Smooth muscle cell (in vitro differentiated cells): ENCODE measurements at regions not wholly inside any gene's neighbourhood (a gene's known extent, or its start where the extent isn't known, plus 50 kb on each side); places are given as distances from the start of the nearest gene placed in this dataset. TPM values are rescaled to one million over a fixed set of nuclear protein-coding genes. Genes with fewer than 3 reads are reported as not detected.

ENCODE experiments used
- DNase-seq: peaks from one replicate; lab custom pipeline; 2025; ENCODE audit not compliant: unreplicated experiment; lab: John Stamatoyannopoulos, UW
- H2AFZ ChIP-seq: fragments of 200-600 bp; sonication (generic); 2 replicates; pipeline ENCODE4 v1.6.0; 2016; ENCODE audit warnings: antibody characterized with exemption, low read depth, mild to moderate bottlenecking
- H3F3A ChIP-seq: fragments of 200-600 bp; sonication (generic); 2 replicates; pipeline ENCODE4 v1.6.0; 2017; ENCODE audit warnings: antibody characterized with exemption, low read depth
- H3K27ac ChIP-seq: fragments of 200-600 bp; sonication (generic); 2 replicates; pipeline ENCODE4 v1.5.1; 2016; ENCODE audit warnings: low read depth, mild to moderate bottlenecking
- H3K27me3 ChIP-seq: fragments of 200-600 bp; sonication (generic); 2 replicates; pipeline ENCODE4 v1.6.1; 2016; ENCODE audit warnings: low read depth, mild to moderate bottlenecking
- H3K36me3 ChIP-seq: fragments of 200-600 bp; sonication (generic); 2 replicates; pipeline ENCODE4 v1.5.1; 2016; ENCODE audit warnings: low read depth
- H3K4me1 ChIP-seq: fragments of 200-600 bp; sonication (generic); 2 replicates; pipeline ENCODE4 v1.5.1; 2016; ENCODE audit warnings: low read depth
- H3K4me2 ChIP-seq: fragments of 200-600 bp; sonication (generic); 2 replicates; pipeline ENCODE4 v1.6.0; 2016; ENCODE audit warnings: mild to moderate bottlenecking
- H3K4me3 ChIP-seq: fragments of 200-600 bp; sonication (generic); 2 replicates; pipeline ENCODE4 v1.5.1; 2016; ENCODE audit warnings: mild to moderate bottlenecking
- H3K79me2 ChIP-seq: fragments of 200-600 bp; sonication (generic); 2 replicates; pipeline ENCODE4 v1.6.0; 2016; ENCODE audit warnings: low read depth, mild to moderate bottlenecking
- H3K9ac ChIP-seq: fragments of 200-600 bp; sonication (generic); 2 replicates; pipeline ENCODE4 v1.6.0; 2016; ENCODE audit warnings: low read depth
- H3K9me3 ChIP-seq: fragments of 200-600 bp; sonication (generic); replicated peaks from 2 replicates; pipeline ENCODE4 v1.5.1; 2016; ENCODE audit warnings: low read depth
- H4K20me1 ChIP-seq: fragments of 200-600 bp; sonication (generic); 2 replicates; pipeline ENCODE4 v1.6.0; 2016; ENCODE audit warnings: low read depth
- WGBS: methylation state at CpG from one replicate; pipeline ENCODE4 v1.1.7; 2016; ENCODE audit warnings: low lambda C conversion rate; 5-methylcytosine and 5-hydroxymethylcytosine counted together
- small RNA-seq: library from RNA; depleted of rRNA; stranded (forward); fragments of <200 nt; gene quantifications from one replicate; pipeline ENCODE3, GENCODE V24; 2014
- TF ChIP-seq, protein P1 (sequence below): fragments of 200-600 bp; sonication (generic); IDR thresholded peaks from 2 replicates; pipeline ENCODE4 v1.5.1; 2017; ENCODE audit warnings: borderline replicate concordance, mild to moderate bottlenecking, antibody characterized with exemption; ENCODE audit not compliant: insufficient read depth, poor library complexity, severe bottlenecking

DNA sequence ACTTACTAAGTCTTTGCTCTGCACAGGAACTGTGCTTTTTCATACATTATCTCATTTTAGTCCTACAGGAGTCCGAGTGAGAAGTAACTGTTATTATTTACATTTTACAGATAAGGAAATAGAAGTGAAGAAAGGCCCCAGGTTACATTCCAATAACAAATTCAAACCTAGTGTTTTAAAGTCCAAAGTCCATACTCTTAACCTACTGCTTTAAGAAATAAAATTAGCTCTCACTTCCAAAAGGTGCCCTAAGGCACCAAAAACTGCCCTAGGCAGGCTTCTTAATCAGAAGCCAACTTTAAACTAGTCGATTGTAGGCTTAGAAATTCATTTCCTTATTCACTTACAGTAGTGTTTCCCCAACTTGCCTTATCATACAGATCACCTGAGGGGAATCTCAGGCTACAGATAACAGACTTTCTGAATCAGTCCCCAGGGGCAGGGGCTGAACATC, 555.9 kb downstream of the DIAPH3 start:
- no peaks in the 10 kb centered on the region for H3K27me3 ChIP-seq
- no peak overlapping the region for H3K9ac ChIP-seq
- no peaks in the 10 kb centered on the region for H4K20me1 ChIP-seq
- no peaks in the 10 kb centered on the region for H3K36me3 ChIP-seq
- H2AFZ ChIP-seq = no peak overlapping the region
- no peaks in the 10 kb centered on the region for H3K9me3 ChIP-seq
- H3K79me2 ChIP-seq = no peaks in the 10 kb centered on the region
- no peak overlapping the region for H3K27ac ChIP-seq
- DNase-seq = no peak
- peaks cover 3% of the 10 kb centered on the region for H3K4me1 ChIP-seq
- TF ChIP-seq, protein P1, sequence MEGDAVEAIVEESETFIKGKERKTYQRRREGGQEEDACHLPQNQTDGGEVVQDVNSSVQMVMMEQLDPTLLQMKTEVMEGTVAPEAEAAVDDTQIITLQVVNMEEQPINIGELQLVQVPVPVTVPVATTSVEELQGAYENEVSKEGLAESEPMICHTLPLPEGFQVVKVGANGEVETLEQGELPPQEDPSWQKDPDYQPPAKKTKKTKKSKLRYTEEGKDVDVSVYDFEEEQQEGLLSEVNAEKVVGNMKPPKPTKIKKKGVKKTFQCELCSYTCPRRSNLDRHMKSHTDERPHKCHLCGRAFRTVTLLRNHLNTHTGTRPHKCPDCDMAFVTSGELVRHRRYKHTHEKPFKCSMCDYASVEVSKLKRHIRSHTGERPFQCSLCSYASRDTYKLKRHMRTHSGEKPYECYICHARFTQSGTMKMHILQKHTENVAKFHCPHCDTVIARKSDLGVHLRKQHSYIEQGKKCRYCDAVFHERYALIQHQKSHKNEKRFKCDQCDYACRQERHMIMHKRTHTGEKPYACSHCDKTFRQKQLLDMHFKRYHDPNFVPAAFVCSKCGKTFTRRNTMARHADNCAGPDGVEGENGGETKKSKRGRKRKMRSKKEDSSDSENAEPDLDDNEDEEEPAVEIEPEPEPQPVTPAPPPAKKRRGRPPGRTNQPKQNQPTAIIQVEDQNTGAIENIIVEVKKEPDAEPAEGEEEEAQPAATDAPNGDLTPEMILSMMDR = no peak
- WGBS = 43% methylated on average over 1 of the region's 2 CpGs
- H3F3A ChIP-seq = no peaks in the 10 kb centered on the region
- H3K4me3 ChIP-seq = no peak overlapping the region
- no peak overlapping the region for H3K4me2 ChIP-seq

DNA sequence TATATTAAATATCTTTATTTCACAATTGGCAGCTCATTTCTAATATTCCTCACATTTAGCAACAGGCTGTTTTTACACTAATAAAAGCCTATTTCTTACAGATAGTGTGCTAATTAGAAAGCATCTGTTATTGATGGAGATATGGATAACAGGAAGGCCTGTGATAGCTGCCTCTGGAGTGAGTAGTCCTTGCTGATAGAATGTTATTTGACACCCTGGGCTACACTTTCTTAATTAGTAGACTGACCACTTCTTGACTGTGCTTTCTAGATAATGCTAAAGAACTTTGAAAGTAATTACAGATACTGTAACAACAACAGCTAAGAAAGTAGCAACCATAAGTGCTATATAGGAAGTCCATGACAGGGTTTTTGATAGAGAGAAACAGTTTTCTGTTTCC, 554.3 kb downstream of the DIAPH3 start:
- no peaks in the 10 kb centered on the region for H3K27me3 ChIP-seq
- no peak for DNase-seq
- no peaks in the 10 kb centered on the region for H3K79me2 ChIP-seq
- no peaks in the 10 kb centered on the region for H3K9me3 ChIP-seq
- TF ChIP-seq, protein P1 = no peak
- no peak overlapping the region for H3K9ac ChIP-seq
- no peak overlapping the region for H3K4me3 ChIP-seq
- H2AFZ ChIP-seq = no peak overlapping the region
- no peak overlapping the region for H3K4me2 ChIP-seq
- H3K27ac ChIP-seq = no peak overlapping the region
- H3K4me1 ChIP-seq = peaks cover 3% of the 10 kb centered on the region
- H3F3A ChIP-seq = no peaks in the 10 kb centered on the region
- no peaks in the 10 kb centered on the region for H4K20me1 ChIP-seq
- no peaks in the 10 kb centered on the region for H3K36me3 ChIP-seq

Small RNAs in the stretch of these regions (small RNA-seq; reads per million reads assigned to genes)
- gene AL161423.1 (not detected), gene HMGN2P39 (not detected), gene RNA5SP30 (not detected), gene RNU7-88P (not detected), gene RNY4P29 (not detected)
